DOHH2 (cell line): ENCODE measurements at regions not wholly inside any gene's neighbourhood (a gene's known extent, or its start where the extent isn't known, plus 50 kb on each side); places are given as distances from the start of the nearest gene placed in this dataset.

Experiments used
- EZH2phosphoT487 ChIP-seq: fragments of 200-600 bp; sonication (generic); IDR thresholded peaks from 2 replicates; pipeline ENCODE4 v1.6.1; 2017; ENCODE audit warnings: borderline replicate concordance, mild to moderate bottlenecking, antibody characterized with exemption, low read length, moderate library complexity, mixed read lengths
- TF ChIP-seq, protein P1 (sequence below): fragments of 200-600 bp; sonication (generic); IDR thresholded peaks from one replicate; pipeline ENCODE4 v1.5.1; 2014; ENCODE audit warnings: antibody characterized with exemption, mild to moderate bottlenecking, low read depth, low read length; ENCODE audit not compliant: poor library complexity, severe bottlenecking

DNA sequence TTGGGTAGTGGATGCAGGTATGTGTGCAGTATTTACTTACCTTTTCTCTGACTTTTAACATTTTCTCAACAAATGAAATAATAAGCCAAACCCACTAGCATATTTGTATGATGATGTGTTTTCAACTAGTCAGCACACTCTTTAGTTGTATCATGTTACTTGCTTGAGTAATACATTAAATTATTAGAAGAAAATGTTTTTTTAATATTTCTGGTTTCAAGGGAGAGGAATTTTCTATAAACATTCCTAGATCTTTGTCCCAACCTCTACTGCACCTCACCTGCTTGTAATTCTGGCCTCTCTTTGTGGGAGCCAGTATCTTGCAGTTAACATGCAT is 161.8 kb upstream of the CBLB start:
- TF ChIP-seq, protein P1, sequence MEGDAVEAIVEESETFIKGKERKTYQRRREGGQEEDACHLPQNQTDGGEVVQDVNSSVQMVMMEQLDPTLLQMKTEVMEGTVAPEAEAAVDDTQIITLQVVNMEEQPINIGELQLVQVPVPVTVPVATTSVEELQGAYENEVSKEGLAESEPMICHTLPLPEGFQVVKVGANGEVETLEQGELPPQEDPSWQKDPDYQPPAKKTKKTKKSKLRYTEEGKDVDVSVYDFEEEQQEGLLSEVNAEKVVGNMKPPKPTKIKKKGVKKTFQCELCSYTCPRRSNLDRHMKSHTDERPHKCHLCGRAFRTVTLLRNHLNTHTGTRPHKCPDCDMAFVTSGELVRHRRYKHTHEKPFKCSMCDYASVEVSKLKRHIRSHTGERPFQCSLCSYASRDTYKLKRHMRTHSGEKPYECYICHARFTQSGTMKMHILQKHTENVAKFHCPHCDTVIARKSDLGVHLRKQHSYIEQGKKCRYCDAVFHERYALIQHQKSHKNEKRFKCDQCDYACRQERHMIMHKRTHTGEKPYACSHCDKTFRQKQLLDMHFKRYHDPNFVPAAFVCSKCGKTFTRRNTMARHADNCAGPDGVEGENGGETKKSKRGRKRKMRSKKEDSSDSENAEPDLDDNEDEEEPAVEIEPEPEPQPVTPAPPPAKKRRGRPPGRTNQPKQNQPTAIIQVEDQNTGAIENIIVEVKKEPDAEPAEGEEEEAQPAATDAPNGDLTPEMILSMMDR: no peak
- no peak for TF ChIP-seq EZH2phosphoT487
